GM23248 (cell line): ENCODE measurements at regions not wholly inside any gene's neighbourhood (a gene's known extent, or its start where the extent isn't known, plus 50 kb on each side); places are given as distances from the start of the nearest gene placed in this dataset.

Experiments
- DNase-seq: peaks from one replicate; pipeline ENCODE4 v3.0.0-alpha.2; 2015
- H2AFZ ChIP-seq: fragments of 200-600 bp; sonication (generic); 2 replicates; pipeline ENCODE4 v1.6.1; 2016; ENCODE audit warnings: antibody characterized with exemption
- H3F3A ChIP-seq: fragments of 200-600 bp; sonication (generic); 2 replicates; pipeline ENCODE4 v1.6.1; 2016; ENCODE audit warnings: mild to moderate bottlenecking, antibody characterized with exemption, mixed run types; ENCODE audit not compliant: insufficient read depth
- H3K27ac ChIP-seq: fragments of 200-600 bp; sonication (generic); 2 replicates; pipeline ENCODE4 v1.5.1; 2016; ENCODE audit warnings: mild to moderate bottlenecking
- H3K27me3 ChIP-seq: fragments of 200-600 bp; sonication (generic); replicated peaks from 2 replicates; pipeline ENCODE4 v1.6.1; 2016; ENCODE audit warnings: mild to moderate bottlenecking; ENCODE audit not compliant: insufficient read depth
- H3K36me3 ChIP-seq: fragments of 200-600 bp; sonication (generic); 2 replicates; pipeline ENCODE4 v1.6.1; 2016; ENCODE audit warnings: low read depth, mild to moderate bottlenecking
- H3K4me1 ChIP-seq: fragments of 200-600 bp; sonication (generic); 2 replicates; pipeline ENCODE4 v1.6.1; 2016; ENCODE audit warnings: mild to moderate bottlenecking; ENCODE audit not compliant: insufficient read depth
- H3K4me2 ChIP-seq: fragments of 200-600 bp; sonication (generic); one replicate; pipeline ENCODE4 v1.6.1; 2016; ENCODE audit warnings: mild to moderate bottlenecking; ENCODE audit not compliant: unreplicated experiment
- H3K4me3 ChIP-seq: fragments of 200-600 bp; sonication (generic); 2 replicates; pipeline ENCODE4 v1.5.1; 2016; ENCODE audit warnings: mild to moderate bottlenecking
- H3K79me2 ChIP-seq: fragments of 200-600 bp; sonication (generic); 2 replicates; pipeline ENCODE4 v1.6.1; 2016; ENCODE audit warnings: mild to moderate bottlenecking; ENCODE audit not compliant: insufficient read depth
- H3K9ac ChIP-seq: fragments of 200-600 bp; sonication (generic); 2 replicates; pipeline ENCODE4 v1.6.1; 2016; ENCODE audit warnings: mild to moderate bottlenecking
- H3K9me2 ChIP-seq: fragments of 200-600 bp; sonication (generic); 2 replicates; pipeline ENCODE4 v1.6.1; 2016; ENCODE audit warnings: mixed run types, mild to moderate bottlenecking, moderate library complexity; ENCODE audit not compliant: insufficient read depth
- H3K9me3 ChIP-seq: fragments of 200-600 bp; sonication (generic); one replicate; pipeline ENCODE4 v1.6.1; 2017; ENCODE audit warnings: low read depth
- H4K20me1 ChIP-seq: fragments of 200-600 bp; sonication (generic); 2 replicates; pipeline ENCODE4 v1.6.0; 2016; ENCODE audit not compliant: insufficient read depth
- EZH2 ChIP-seq: fragments of 200-600 bp; sonication (generic); IDR thresholded peaks from 2 replicates; pipeline ENCODE4 v1.6.1; 2018; ENCODE audit warnings: antibody characterized with exemption, mild to moderate bottlenecking; ENCODE audit not compliant: insufficient read depth, poor library complexity, severe bottlenecking
- EZH2phosphoT487 ChIP-seq: fragments of 200-600 bp; sonication (generic); IDR thresholded peaks from 2 replicates; pipeline ENCODE4 v1.6.1; 2018; ENCODE audit warnings: antibody characterized with exemption, moderate library complexity, mild to moderate bottlenecking, low read depth; ENCODE audit not compliant: insufficient read depth
- WGBS, 2 experiments: methylation state at CpG; one replicate each; pipeline ENCODE4 v1.1.6; 2015 to 2017; ENCODE audit warnings: low lambda C conversion rate in 2 of 2, low coverage in 1 of 2; ENCODE audit errors: missing lambda C conversion rate in 2 of 2; 5-methylcytosine and 5-hydroxymethylcytosine counted together
- in situ Hi-C: fragments of 300-500 bp; cut with MboI; formaldehyde crosslinking; loops from 2 replicates; pipeline ENCODE4 v1.15.0; 2020

- H3K79me2 ChIP-seq = no peaks in the 10 kb centered on the region
- H3K27me3 ChIP-seq = no peaks in the 10 kb centered on the region
- TF ChIP-seq EZH2 (no peak), EZH2phosphoT487 (no peak)
- no peak overlapping the region for H2AFZ ChIP-seq
- no peak overlapping the region for H3K27ac ChIP-seq
- no peak overlapping the region for H3K9ac ChIP-seq
- no peak overlapping the region for H3K4me3 ChIP-seq
- H3K36me3 ChIP-seq = no peaks in the 10 kb centered on the region
- in situ Hi-C loops = no loop called here
- no peak for DNase-seq
- whole genome bisulfite sequencing, 2 experiments = 95 to 96% methylated on average over 1 of the region's 1 CpG
- no peaks in the 10 kb centered on the region for H3K9me3 ChIP-seq
- no peak overlapping the region for H3K4me2 ChIP-seq
- no peaks in the 10 kb centered on the region for H4K20me1 ChIP-seq
- peaks cover 13% of the 10 kb centered on the region for H3F3A ChIP-seq
- peaks cover 13% of the 10 kb centered on the region for H3K4me1 ChIP-seq
- H3K9me2 ChIP-seq = no peaks in the 10 kb centered on the region
These were observed 160.2 kb downstream of the PMAIP1 start for GRCh38 chr18:60060026-60060425.

DNA sequence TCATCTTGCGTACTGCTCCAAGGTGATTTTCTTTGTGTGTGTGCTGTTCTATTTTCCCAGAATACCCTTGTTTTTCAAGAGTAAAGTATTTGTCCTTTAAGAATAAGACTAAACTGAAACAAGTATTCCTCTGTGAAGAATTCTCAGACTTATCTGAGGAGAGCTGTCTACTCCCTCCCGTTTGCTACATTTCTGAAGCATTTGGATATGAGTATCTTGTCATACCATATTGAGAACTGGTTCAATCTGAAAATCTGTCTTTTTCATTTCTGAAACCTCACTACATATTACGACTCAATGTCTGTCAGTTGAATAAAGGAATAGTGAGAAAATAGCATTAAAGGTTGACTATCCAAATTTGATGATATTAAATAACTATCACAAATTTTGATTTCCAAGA is 159.4 kb downstream of the PMAIP1 start:
- Histone ChIP-seq H3K9me2 (no peaks in the 10 kb centered on the region), H2AFZ (no peak overlapping the region), H3K4me1 (peaks cover 9% of the 10 kb centered on the region), H3K4me2 (no peak overlapping the region), H3K9ac (no peak overlapping the region), H3K27ac (no peak overlapping the region), H3K27me3 (no peaks in the 10 kb centered on the region), H3K4me3 (no peak overlapping the region), H3K79me2 (no peaks in the 10 kb centered on the region), H4K20me1 (no peaks in the 10 kb centered on the region), H3K36me3 (no peaks in the 10 kb centered on the region), H3F3A (peaks cover 8% of the 10 kb centered on the region; the same call in 1 of the 2 replicates), H3K9me3 (no peaks in the 10 kb centered on the region)
- no peak for DNase-seq
- no peak for TF ChIP-seq EZH2
- TF ChIP-seq EZH2phosphoT487 = no peak
- in situ Hi-C loops = no loop called here
- 81 to 89% methylated on average over 3 of the region's 3 CpGs for WGBS, 2 experiments

DNA sequence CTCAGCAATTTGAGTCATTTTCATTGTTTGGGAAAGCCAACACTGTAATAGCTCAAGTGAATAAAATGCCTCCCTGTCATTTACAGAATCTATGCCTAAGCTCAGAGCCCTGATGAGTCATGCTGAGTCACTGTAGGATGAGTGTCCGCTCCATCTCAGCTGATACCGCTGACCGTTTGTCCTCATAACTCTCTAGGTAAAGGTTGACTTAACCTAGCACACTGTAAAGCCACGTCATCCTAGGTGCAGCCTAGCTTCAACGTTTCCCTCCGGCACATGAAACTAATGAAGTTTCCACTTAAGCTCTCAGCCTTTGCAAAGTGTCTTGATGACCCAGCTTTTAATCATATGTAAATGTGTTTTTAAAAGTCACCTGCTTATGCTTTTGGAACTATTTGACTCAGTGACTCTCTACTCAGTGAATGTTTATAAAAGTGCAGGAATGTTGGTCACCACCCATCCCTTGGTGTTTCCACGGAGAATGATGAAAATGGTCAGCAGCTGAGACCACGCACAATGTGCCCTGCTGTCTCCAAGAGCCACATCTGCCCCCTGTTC is 154.0 kb downstream of the PMAIP1 start:
- Histone ChIP-seq H3F3A (peaks cover 21% of the 10 kb centered on the region), H3K9me2 (no peaks in the 10 kb centered on the region), H4K20me1 (no peaks in the 10 kb centered on the region), H2AFZ (0 out of 2 replicates have a peak overlapping the region, but pooled peaks have one; percentile 4), H3K4me2 (peak overlapping the region; percentile 61), H3K27me3 (no peaks in the 10 kb centered on the region), H3K4me1 (peaks cover 24% of the 10 kb centered on the region), H3K9ac (no peak overlapping the region), H3K79me2 (no peaks in the 10 kb centered on the region), H3K36me3 (no peaks in the 10 kb centered on the region), H3K4me3 (no peak overlapping the region), H3K9me3 (no peaks in the 10 kb centered on the region), H3K27ac (peak overlapping the region; percentile 55)
- WGBS, 2 experiments = 11 to 12% methylated on average over 8 of the region's 8 CpGs
- in situ Hi-C loops = no loop called here
- TF ChIP-seq EZH2phosphoT487 = no peak
- no peak for TF ChIP-seq EZH2
- peak; percentile 98 for DNase-seq

DNA sequence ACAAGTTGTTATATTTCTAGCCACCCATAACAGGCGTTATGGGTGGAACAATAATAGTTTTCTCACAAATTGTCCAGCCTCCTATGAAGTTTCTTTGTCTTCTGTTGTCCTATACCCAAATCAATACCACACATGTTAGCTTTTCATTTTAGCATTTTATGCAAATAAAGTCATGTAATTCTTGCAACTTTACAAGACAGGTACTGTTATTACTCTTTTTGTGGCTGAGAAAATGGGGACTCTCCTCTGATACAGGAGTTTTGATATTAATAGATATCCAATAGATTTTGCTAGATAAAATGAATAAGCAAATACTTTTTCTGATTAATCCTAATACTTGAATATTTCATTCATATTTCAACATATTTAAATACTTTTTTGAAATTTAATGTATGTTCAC is 151.0 kb downstream of the PMAIP1 start:
- WGBS, 2 experiments = 88 to 97% methylated on average over 1 of the region's 1 CpG
- no peak for TF ChIP-seq EZH2
- TF ChIP-seq EZH2phosphoT487 = no peak

DNA sequence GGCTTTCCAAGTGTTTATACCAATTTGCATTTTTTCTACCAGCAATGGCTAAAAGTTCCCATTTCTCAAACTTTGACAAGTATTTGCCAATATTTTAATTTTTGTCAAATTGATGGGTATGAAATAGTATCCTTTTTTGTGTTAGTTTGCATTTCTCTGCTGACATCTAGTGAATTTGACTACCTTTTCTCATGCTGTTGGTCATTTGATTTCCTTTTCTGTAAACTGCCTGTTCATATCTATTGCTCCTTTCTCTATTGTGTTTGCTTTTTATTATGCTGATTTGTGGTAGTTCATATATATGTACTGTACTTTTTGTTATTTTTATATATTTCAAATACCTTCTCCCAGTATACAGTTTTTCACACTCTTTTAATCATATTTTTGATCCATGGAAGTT is 149.4 kb downstream of the PMAIP1 start:
- TF ChIP-seq EZH2 (no peak), EZH2phosphoT487 (no peak)
- H3K36me3 ChIP-seq = no peaks in the 10 kb centered on the region

More for the DNA sequence above, 151.0 kb downstream of the PMAIP1 start:
- H3K9me2 ChIP-seq = no peaks in the 10 kb centered on the region
- in situ Hi-C loops = no loop called here
- H3K4me3 ChIP-seq = no peak overlapping the region
- H2AFZ ChIP-seq = no peak overlapping the region
- no peak overlapping the region for H3K4me2 ChIP-seq
- no peaks in the 10 kb centered on the region for H3K36me3 ChIP-seq
- peaks cover 39% of the 10 kb centered on the region for H3K4me1 ChIP-seq
- peaks cover 29% of the 10 kb centered on the region for H3F3A ChIP-seq
- H3K27me3 ChIP-seq = no peaks in the 10 kb centered on the region
- no peak overlapping the region for H3K9ac ChIP-seq
- no peak overlapping the region for H3K27ac ChIP-seq
- no peaks in the 10 kb centered on the region for H4K20me1 ChIP-seq
- DNase-seq = no peak
- H3K9me3 ChIP-seq = no peaks in the 10 kb centered on the region
- no peaks in the 10 kb centered on the region for H3K79me2 ChIP-seq

More for the DNA sequence above, 149.4 kb downstream of the PMAIP1 start:
- H3K4me3 ChIP-seq = no peak overlapping the region
- in situ Hi-C loops = no loop called here
- H3K9me2 ChIP-seq = no peaks in the 10 kb centered on the region
- H3K27me3 ChIP-seq = no peaks in the 10 kb centered on the region
- H2AFZ ChIP-seq = no peak overlapping the region
- H3K9me3 ChIP-seq = no peaks in the 10 kb centered on the region
- DNase-seq = no peak
- H3K4me2 ChIP-seq = no peak overlapping the region
- H4K20me1 ChIP-seq = no peaks in the 10 kb centered on the region
- peaks cover 49% of the 10 kb centered on the region for H3K4me1 ChIP-seq
- H3F3A ChIP-seq = peaks cover 40% of the 10 kb centered on the region
- H3K27ac ChIP-seq = no peak overlapping the region
- H3K79me2 ChIP-seq = no peaks in the 10 kb centered on the region
- no peak overlapping the region for H3K9ac ChIP-seq
